ENCODE measurements at regions not wholly inside any gene's neighbourhood (a gene's known extent, or its start where the extent isn't known, plus 50 kb on each side); places are given as distances from the start of the nearest gene placed in this dataset.

DNA sequence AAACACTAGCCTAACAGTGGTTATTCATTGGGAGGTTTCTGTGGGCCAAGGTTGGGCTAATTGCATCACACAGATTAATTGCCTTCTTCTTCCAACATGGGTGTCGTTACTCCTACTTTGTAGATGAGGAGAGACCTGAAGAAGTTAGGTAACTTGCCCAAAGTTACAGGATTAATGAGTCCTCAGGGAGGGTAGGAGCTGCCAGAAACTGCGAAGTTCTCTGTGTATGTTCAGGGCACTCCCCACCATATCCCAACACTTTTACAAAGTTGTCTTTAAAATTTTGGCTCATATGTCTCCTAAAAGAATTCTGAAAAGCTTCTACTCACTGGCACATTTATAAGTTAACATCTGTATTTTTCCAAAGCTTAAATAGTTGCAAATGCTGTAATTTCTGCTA, 323.5 kb upstream of the HSF2 start:
- no peaks in the 10 kb centered on the region for H3K27me3 ChIP-seq (ENCODE audit: control insufficient read depth in 4 of 4, insufficient read depth in 4 of 4, low read length in 3 of 4)
- WGBS, result 61% methylated on average over 2 of the region's 2 CpGs
- DNase-seq (ENCODE audit: low spot score), result no peak

DNA sequence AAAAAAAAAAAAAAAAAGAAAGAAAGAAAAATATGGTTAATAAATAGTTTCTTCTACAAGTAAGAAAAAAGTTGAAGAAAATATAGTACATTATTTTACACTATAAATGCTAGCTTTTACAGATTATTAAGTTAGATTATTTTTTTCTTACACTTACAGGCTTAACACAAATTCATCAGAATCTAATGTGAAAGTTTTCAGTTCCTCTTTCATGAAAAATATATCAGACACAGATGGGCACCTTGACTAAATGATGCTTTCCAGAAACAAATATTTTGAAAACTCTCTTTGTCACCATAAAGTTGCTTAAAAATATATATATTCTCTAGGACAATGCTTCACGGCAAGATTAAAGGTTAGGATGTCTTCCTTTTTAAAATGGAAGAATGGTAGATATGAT, 321.8 kb upstream of the HSF2 start:
- no peaks in the 10 kb centered on the region for H3K4me1 ChIP-seq (ENCODE audit: control insufficient read depth in 4 of 4, insufficient read depth in 4 of 4, low read length in 3 of 4)
- no peak for DNase-seq (ENCODE audit: low spot score)
- 71% methylated on average over 1 of the region's 1 CpG for WGBS
- H3K9me3 ChIP-seq (ENCODE audit: control insufficient read depth in 4 of 4, low read length in 3 of 4), result no peaks in the 10 kb centered on the region
- peaks cover 0 to 2% (median 0%) of the 10 kb centered on the region in 4 donors for H3K36me3 ChIP-seq (ENCODE audit: control insufficient read depth in 4 of 4, insufficient read depth in 3 of 4, low read depth in 1 of 4, low read length in 3 of 4)
- no peak overlapping the region for H3K4me3 ChIP-seq (ENCODE audit: low read depth in 1 of 3, low read length in 3 of 3)
- H3K27ac ChIP-seq (ENCODE audit: low read depth in 1 of 2, low read length in 2 of 2), result no peak overlapping the region
- H3K9ac ChIP-seq (ENCODE audit: low read depth in 1 of 2, low read length in 2 of 2), result no peak overlapping the region
- H3K27me3 ChIP-seq (ENCODE audit: control insufficient read depth in 4 of 4, insufficient read depth in 4 of 4, low read length in 3 of 4), result no peaks in the 10 kb centered on the region
- TF ChIP-seq RAD21 (IDR thresholded peaks at IDR 0.05) (no peak), SP1 (IDR thresholded peaks at IDR 0.05) (no peak), FOXA1 (IDR thresholded peaks at IDR 0.05) (no peak), EGR1 (IDR thresholded peaks at IDR 0.05; ENCODE audit: low read depth in 2 of 2) (no peak), NR2F2 (IDR thresholded peaks at IDR 0.05) (no peak), HNF4A (conservative IDR thresholded peaks at IDR 0.05) (no peak), HNF4G (IDR thresholded peaks at IDR 0.05) (no peak), JUND (IDR thresholded peaks at IDR 0.05) (no peak), TAF1 (conservative IDR thresholded peaks at IDR 0.05) (no peak), YY1 (IDR thresholded peaks at IDR 0.05) (no peak), FOXA2 (IDR thresholded peaks at IDR 0.05) (no peak), GABPA (IDR thresholded peaks at IDR 0.05 in 1 of 2, conservative IDR thresholded peaks at IDR 0.05 in 1 of 2) (no peak)
- TF ChIP-seq, protein P1, sequence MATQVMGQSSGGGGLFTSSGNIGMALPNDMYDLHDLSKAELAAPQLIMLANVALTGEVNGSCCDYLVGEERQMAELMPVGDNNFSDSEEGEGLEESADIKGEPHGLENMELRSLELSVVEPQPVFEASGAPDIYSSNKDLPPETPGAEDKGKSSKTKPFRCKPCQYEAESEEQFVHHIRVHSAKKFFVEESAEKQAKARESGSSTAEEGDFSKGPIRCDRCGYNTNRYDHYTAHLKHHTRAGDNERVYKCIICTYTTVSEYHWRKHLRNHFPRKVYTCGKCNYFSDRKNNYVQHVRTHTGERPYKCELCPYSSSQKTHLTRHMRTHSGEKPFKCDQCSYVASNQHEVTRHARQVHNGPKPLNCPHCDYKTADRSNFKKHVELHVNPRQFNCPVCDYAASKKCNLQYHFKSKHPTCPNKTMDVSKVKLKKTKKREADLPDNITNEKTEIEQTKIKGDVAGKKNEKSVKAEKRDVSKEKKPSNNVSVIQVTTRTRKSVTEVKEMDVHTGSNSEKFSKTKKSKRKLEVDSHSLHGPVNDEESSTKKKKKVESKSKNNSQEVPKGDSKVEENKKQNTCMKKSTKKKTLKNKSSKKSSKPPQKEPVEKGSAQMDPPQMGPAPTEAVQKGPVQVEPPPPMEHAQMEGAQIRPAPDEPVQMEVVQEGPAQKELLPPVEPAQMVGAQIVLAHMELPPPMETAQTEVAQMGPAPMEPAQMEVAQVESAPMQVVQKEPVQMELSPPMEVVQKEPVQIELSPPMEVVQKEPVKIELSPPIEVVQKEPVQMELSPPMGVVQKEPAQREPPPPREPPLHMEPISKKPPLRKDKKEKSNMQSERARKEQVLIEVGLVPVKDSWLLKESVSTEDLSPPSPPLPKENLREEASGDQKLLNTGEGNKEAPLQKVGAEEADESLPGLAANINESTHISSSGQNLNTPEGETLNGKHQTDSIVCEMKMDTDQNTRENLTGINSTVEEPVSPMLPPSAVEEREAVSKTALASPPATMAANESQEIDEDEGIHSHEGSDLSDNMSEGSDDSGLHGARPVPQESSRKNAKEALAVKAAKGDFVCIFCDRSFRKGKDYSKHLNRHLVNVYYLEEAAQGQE (IDR thresholded peaks at IDR 0.05), result no peak
- TF ChIP-seq, protein P2, sequence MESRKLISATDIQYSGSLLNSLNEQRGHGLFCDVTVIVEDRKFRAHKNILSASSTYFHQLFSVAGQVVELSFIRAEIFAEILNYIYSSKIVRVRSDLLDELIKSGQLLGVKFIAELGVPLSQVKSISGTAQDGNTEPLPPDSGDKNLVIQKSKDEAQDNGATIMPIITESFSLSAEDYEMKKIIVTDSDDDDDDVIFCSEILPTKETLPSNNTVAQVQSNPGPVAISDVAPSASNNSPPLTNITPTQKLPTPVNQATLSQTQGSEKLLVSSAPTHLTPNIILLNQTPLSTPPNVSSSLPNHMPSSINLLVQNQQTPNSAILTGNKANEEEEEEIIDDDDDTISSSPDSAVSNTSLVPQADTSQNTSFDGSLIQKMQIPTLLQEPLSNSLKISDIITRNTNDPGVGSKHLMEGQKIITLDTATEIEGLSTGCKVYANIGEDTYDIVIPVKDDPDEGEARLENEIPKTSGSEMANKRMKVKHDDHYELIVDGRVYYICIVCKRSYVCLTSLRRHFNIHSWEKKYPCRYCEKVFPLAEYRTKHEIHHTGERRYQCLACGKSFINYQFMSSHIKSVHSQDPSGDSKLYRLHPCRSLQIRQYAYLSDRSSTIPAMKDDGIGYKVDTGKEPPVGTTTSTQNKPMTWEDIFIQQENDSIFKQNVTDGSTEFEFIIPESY (IDR thresholded peaks at IDR 0.05), result no peak
- TF ChIP-seq, protein P3, sequence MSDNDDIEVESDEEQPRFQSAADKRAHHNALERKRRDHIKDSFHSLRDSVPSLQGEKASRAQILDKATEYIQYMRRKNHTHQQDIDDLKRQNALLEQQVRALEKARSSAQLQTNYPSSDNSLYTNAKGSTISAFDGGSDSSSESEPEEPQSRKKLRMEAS (IDR thresholded peaks at IDR 0.05), result no peak
- TF ChIP-seq, protein P4, sequence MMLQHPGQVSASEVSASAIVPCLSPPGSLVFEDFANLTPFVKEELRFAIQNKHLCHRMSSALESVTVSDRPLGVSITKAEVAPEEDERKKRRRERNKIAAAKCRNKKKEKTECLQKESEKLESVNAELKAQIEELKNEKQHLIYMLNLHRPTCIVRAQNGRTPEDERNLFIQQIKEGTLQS (IDR thresholded peaks at IDR 0.05), result no peak

More for the DNA sequence above, 323.5 kb upstream of the HSF2 start:
- TF ChIP-seq SP1 (IDR thresholded peaks at IDR 0.05) (no peak), RAD21 (IDR thresholded peaks at IDR 0.05) (no peak), RXRA (IDR thresholded peaks at IDR 0.05) (no peak), HNF4G (IDR thresholded peaks at IDR 0.05) (no peak), FOXA1 (IDR thresholded peaks at IDR 0.05) (no peak), FOXA2 (IDR thresholded peaks at IDR 0.05) (no peak)
- Histone ChIP-seq H3K9me3 (ENCODE audit: control insufficient read depth in 4 of 4, low read length in 3 of 4) (no peaks in the 10 kb centered on the region), H3K36me3 (ENCODE audit: control insufficient read depth in 4 of 4, insufficient read depth in 3 of 4, low read depth in 1 of 4, low read length in 3 of 4) (no peaks in the 10 kb centered on the region), H3K4me1 (ENCODE audit: control insufficient read depth in 4 of 4, insufficient read depth in 4 of 4, low read length in 3 of 4) (no peaks in the 10 kb centered on the region), H3K27ac (ENCODE audit: low read depth in 1 of 2, low read length in 2 of 2) (no peak overlapping the region), H3K4me3 (ENCODE audit: low read depth in 1 of 3, low read length in 3 of 3) (no peak overlapping the region), H3K9ac (ENCODE audit: low read depth in 1 of 2, low read length in 2 of 2) (no peak overlapping the region)

Measured in liver (tissue), 7 donors.